ENCODE measurements at regions not wholly inside any gene's neighbourhood (a gene's known extent, or its start where the extent isn't known, plus 50 kb on each side); places are given as distances from the start of the nearest gene placed in this dataset.

GRCh38 chr6:170062915-170063241 lies 228.0 kb downstream of the DLL1 start:
- no peak for TF ChIP-seq CTCF (IDR thresholded peaks at IDR 0.05)
- Histone ChIP-seq H3K27me3 (ENCODE audit: control insufficient read depth, insufficient read depth, low read length) (no peaks in the 10 kb centered on the region), H3K4me2 (ENCODE audit: low read length) (no peak overlapping the region), H3K9me3 (ENCODE audit: control insufficient read depth, low read length) (no peaks in the 10 kb centered on the region), H2AFZ (no peak overlapping the region), H3K36me3 (ENCODE audit: control insufficient read depth, insufficient read depth, low read length) (no peaks in the 10 kb centered on the region), H3K9ac (no peak overlapping the region), H3K79me2 (no peaks in the 10 kb centered on the region), H3K27ac (no peak overlapping the region), H3K4me1 (no peaks in the 10 kb centered on the region), H3K4me3 (ENCODE audit: low read depth, low read length) (no peak overlapping the region)

GRCh38 chr6:170062209-170062914 lies 228.5 kb downstream of the DLL1 start:
- Histone ChIP-seq H3K36me3 (ENCODE audit: control insufficient read depth, insufficient read depth, low read length) (no peaks in the 10 kb centered on the region), H3K4me1 (no peaks in the 10 kb centered on the region), H3K27ac (no peak overlapping the region), H3K4me3 (ENCODE audit: low read depth, low read length) (no peak overlapping the region), H3K4me2 (ENCODE audit: low read length) (no peak overlapping the region), H2AFZ (no peak overlapping the region), H3K9ac (no peak overlapping the region), H3K79me2 (no peaks in the 10 kb centered on the region), H3K9me3 (ENCODE audit: control insufficient read depth, low read length) (no peaks in the 10 kb centered on the region), H3K27me3 (ENCODE audit: control insufficient read depth, insufficient read depth, low read length) (no peaks in the 10 kb centered on the region)
- no peak for TF ChIP-seq CTCF (IDR thresholded peaks at IDR 0.05)

GRCh38 chr6:170058878-170059485 lies 231.9 kb downstream of the DLL1 start:
- Histone ChIP-seq H3K4me3 (ENCODE audit: low read depth, low read length) (no peak overlapping the region), H3K9me3 (ENCODE audit: control insufficient read depth, low read length) (no peaks in the 10 kb centered on the region), H3K27me3 (ENCODE audit: control insufficient read depth, insufficient read depth, low read length) (no peaks in the 10 kb centered on the region), H3K4me2 (ENCODE audit: low read length) (no peak overlapping the region), H3K79me2 (no peaks in the 10 kb centered on the region), H3K4me1 (no peaks in the 10 kb centered on the region), H3K9ac (no peak overlapping the region), H3K36me3 (ENCODE audit: control insufficient read depth, insufficient read depth, low read length) (no peaks in the 10 kb centered on the region), H2AFZ (no peak overlapping the region), H3K27ac (no peak overlapping the region)
- no peak for TF ChIP-seq CTCF (IDR thresholded peaks at IDR 0.05)

GRCh38 chr6:170057961-170058877 lies 232.7 kb downstream of the DLL1 start:
- no peak overlapping the region for H2AFZ ChIP-seq
- H3K4me2 ChIP-seq (ENCODE audit: low read length), result no peak overlapping the region
- H3K79me2 ChIP-seq, result no peaks in the 10 kb centered on the region
- TF ChIP-seq CTCF (IDR thresholded peaks at IDR 0.05), result no peak
- no peak overlapping the region for H3K27ac ChIP-seq
- no peaks in the 10 kb centered on the region for H3K4me1 ChIP-seq
- no peaks in the 10 kb centered on the region for H3K36me3 ChIP-seq (ENCODE audit: control insufficient read depth, insufficient read depth, low read length)
- no peak overlapping the region for H3K4me3 ChIP-seq (ENCODE audit: low read depth, low read length)
- no peaks in the 10 kb centered on the region for H3K9me3 ChIP-seq (ENCODE audit: control insufficient read depth, low read length)
- no peaks in the 10 kb centered on the region for H3K27me3 ChIP-seq (ENCODE audit: control insufficient read depth, insufficient read depth, low read length)
- H3K9ac ChIP-seq, result no peak overlapping the region
